ENCODE measurements at regions not wholly inside any gene's neighbourhood (a gene's known extent, or its start where the extent isn't known, plus 50 kb on each side); places are given as distances from the start of the nearest gene placed in this dataset.

DNA sequence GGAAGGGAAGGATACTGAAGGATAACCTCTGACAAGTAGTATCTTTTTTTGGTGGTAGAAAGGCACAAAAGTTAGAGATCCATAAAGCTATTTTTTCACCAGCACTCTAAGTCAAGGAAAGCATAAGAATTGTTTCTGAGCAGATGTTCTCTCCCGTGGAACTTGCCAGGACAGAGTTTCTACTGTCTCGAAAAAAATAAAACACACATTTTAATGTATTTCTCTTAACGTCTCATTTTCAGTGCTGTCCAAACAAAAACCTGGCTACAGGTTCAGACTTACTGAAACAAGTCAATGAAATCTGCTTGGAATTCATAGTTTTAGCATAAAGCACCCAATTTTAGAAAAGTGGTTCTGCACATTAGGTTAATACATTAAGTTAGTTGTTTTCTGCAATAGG lies 338.3 kb downstream of the LTN1 start:
- no peaks in the 10 kb centered on the region for H3K9me2 ChIP-seq (replicated peaks; ENCODE audit: insufficient read depth, low read length)
- no peaks in the 10 kb centered on the region for H3K36me3 ChIP-seq (ENCODE audit: low read length)
- H2AFZ ChIP-seq (ENCODE audit: low read depth, low read length, severe bottlenecking): no peak overlapping the region
- H3K4me2 ChIP-seq (ENCODE audit: low read depth, low read length, poor library complexity, severe bottlenecking): no peak overlapping the region
- H3K27me3 ChIP-seq (ENCODE audit: low read length): no peaks in the 10 kb centered on the region
- H4K20me1 ChIP-seq (ENCODE audit: low read depth, low read length): no peaks in the 10 kb centered on the region
- H3K4me3 ChIP-seq (ENCODE audit: insufficient read depth, low read length, poor library complexity, severe bottlenecking): no peak overlapping the region
- no peak overlapping the region for H3K9ac ChIP-seq (ENCODE audit: low read length)
- no peaks in the 10 kb centered on the region for H3K79me2 ChIP-seq (ENCODE audit: insufficient read depth, low read length)
- TF ChIP-seq, protein P1, sequence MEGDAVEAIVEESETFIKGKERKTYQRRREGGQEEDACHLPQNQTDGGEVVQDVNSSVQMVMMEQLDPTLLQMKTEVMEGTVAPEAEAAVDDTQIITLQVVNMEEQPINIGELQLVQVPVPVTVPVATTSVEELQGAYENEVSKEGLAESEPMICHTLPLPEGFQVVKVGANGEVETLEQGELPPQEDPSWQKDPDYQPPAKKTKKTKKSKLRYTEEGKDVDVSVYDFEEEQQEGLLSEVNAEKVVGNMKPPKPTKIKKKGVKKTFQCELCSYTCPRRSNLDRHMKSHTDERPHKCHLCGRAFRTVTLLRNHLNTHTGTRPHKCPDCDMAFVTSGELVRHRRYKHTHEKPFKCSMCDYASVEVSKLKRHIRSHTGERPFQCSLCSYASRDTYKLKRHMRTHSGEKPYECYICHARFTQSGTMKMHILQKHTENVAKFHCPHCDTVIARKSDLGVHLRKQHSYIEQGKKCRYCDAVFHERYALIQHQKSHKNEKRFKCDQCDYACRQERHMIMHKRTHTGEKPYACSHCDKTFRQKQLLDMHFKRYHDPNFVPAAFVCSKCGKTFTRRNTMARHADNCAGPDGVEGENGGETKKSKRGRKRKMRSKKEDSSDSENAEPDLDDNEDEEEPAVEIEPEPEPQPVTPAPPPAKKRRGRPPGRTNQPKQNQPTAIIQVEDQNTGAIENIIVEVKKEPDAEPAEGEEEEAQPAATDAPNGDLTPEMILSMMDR (IDR thresholded peaks at IDR 0.05; ENCODE audit: insufficient read depth, low read length, poor library complexity, severe bottlenecking): no peak
- no peak for TF ChIP-seq EZH2phosphoT487 (conservative IDR thresholded peaks at IDR 0.05; ENCODE audit: low read length)
- H3K9me3 ChIP-seq (ENCODE audit: insufficient read depth, low read length): no peaks in the 10 kb centered on the region
- H3F3A ChIP-seq (ENCODE audit: insufficient read depth): no peaks in the 10 kb centered on the region
- H3K27ac ChIP-seq (ENCODE audit: low read depth, low read length): no peak overlapping the region

DNA sequence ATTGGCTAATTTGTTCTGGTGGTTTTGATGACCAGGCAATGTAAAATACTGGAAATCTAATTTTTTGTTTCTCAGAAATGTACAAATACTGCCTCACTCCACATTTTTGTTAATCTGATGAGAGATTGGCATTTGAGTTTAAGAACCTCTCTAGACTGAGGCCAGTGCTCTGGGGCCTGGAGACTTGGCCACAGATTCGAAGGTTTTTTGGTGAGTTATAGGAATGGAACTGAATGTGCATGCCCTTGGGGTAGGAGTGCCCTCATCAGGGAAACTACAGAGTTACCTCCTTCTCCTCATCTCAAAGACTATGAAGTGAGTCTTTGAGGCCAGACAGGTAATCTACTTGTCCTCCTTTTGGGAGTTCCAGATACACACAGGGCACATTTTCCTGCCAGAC lies 347.9 kb downstream of the LTN1 start:
- Histone ChIP-seq H2AFZ (ENCODE audit: low read depth, low read length, severe bottlenecking) (no peak overlapping the region), H3K27me3 (ENCODE audit: low read length) (no peaks in the 10 kb centered on the region), H3K4me3 (ENCODE audit: insufficient read depth, low read length, poor library complexity, severe bottlenecking) (no peak overlapping the region), H3K79me2 (ENCODE audit: insufficient read depth, low read length) (no peaks in the 10 kb centered on the region), H3K27ac (ENCODE audit: low read depth, low read length) (no peak overlapping the region), H3K9me2 (replicated peaks; ENCODE audit: insufficient read depth, low read length) (no peaks in the 10 kb centered on the region), H3K36me3 (ENCODE audit: low read length) (no peaks in the 10 kb centered on the region), H3K9ac (ENCODE audit: low read length) (no peak overlapping the region), H3K9me3 (ENCODE audit: insufficient read depth, low read length) (no peaks in the 10 kb centered on the region), H4K20me1 (ENCODE audit: low read depth, low read length) (no peaks in the 10 kb centered on the region), H3F3A (ENCODE audit: insufficient read depth) (no peaks in the 10 kb centered on the region), H3K4me2 (ENCODE audit: low read depth, low read length, poor library complexity, severe bottlenecking) (no peak overlapping the region)
- TF ChIP-seq, protein P1 (IDR thresholded peaks at IDR 0.05; ENCODE audit: insufficient read depth, low read length, poor library complexity, severe bottlenecking): no peak
- no peak for TF ChIP-seq EZH2phosphoT487 (conservative IDR thresholded peaks at IDR 0.05; ENCODE audit: low read length)

DNA sequence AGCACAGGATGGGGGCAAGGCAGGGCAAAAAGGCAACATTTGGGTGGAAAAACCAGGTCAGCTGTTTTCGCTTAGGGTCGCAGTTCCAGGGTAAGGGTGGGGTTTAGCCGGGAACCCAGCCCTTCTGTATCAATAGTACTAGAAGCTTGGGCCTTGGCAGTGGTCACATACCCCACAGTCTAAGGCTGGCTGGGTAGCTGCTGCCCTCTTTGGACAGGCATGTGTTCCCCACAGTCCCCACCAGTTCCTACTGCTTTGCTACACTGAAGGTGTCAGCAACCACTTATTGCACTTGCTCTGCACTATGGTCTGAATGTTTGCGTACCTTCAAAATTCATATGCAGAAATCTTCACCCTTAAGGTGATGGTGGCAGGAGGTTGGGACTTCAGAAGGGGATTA lies 349.8 kb downstream of the LTN1 start:
- Histone ChIP-seq H3K4me2 (ENCODE audit: low read depth, low read length, poor library complexity, severe bottlenecking) (no peak overlapping the region), H3K4me3 (ENCODE audit: insufficient read depth, low read length, poor library complexity, severe bottlenecking) (no peak overlapping the region), H3K9ac (ENCODE audit: low read length) (no peak overlapping the region), H4K20me1 (ENCODE audit: low read depth, low read length) (no peaks in the 10 kb centered on the region), H3K79me2 (ENCODE audit: insufficient read depth, low read length) (no peaks in the 10 kb centered on the region), H3K27me3 (ENCODE audit: low read length) (no peaks in the 10 kb centered on the region), H3K36me3 (ENCODE audit: low read length) (no peaks in the 10 kb centered on the region), H3K27ac (ENCODE audit: low read depth, low read length) (no peak overlapping the region), H3K9me2 (replicated peaks; ENCODE audit: insufficient read depth, low read length) (no peaks in the 10 kb centered on the region), H3K9me3 (ENCODE audit: insufficient read depth, low read length) (no peaks in the 10 kb centered on the region), H3F3A (ENCODE audit: insufficient read depth) (no peaks in the 10 kb centered on the region), H2AFZ (ENCODE audit: low read depth, low read length, severe bottlenecking) (no peak overlapping the region)
- TF ChIP-seq, protein P1 (IDR thresholded peaks at IDR 0.05; ENCODE audit: insufficient read depth, low read length, poor library complexity, severe bottlenecking): no peak
- no peak for TF ChIP-seq EZH2phosphoT487 (conservative IDR thresholded peaks at IDR 0.05; ENCODE audit: low read length)
